ENCODE measurements at regions not wholly inside any gene's neighbourhood (a gene's known extent, or its start where the extent isn't known, plus 50 kb on each side); places are given as distances from the start of the nearest gene placed in this dataset.
A peak's percentile ranks its signal among the peaks of the same experiment; 100 is the strongest.

- TF ChIP-seq ZFX (IDR thresholded peaks at IDR 0.05), result no peak
- TF ChIP-seq, protein P1, sequence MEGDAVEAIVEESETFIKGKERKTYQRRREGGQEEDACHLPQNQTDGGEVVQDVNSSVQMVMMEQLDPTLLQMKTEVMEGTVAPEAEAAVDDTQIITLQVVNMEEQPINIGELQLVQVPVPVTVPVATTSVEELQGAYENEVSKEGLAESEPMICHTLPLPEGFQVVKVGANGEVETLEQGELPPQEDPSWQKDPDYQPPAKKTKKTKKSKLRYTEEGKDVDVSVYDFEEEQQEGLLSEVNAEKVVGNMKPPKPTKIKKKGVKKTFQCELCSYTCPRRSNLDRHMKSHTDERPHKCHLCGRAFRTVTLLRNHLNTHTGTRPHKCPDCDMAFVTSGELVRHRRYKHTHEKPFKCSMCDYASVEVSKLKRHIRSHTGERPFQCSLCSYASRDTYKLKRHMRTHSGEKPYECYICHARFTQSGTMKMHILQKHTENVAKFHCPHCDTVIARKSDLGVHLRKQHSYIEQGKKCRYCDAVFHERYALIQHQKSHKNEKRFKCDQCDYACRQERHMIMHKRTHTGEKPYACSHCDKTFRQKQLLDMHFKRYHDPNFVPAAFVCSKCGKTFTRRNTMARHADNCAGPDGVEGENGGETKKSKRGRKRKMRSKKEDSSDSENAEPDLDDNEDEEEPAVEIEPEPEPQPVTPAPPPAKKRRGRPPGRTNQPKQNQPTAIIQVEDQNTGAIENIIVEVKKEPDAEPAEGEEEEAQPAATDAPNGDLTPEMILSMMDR (conservative IDR thresholded peaks at IDR 0.05), result peak; percentile 75
Measured at GRCh38 chr15:98177966-98178592, 217.6 kb downstream of the ARRDC4 start.
